Astrocyte of the hippocampus (primary cell): ENCODE measurements at regions not wholly inside any gene's neighbourhood (a gene's known extent, or its start where the extent isn't known, plus 50 kb on each side); places are given as distances from the start of the nearest gene placed in this dataset.
A peak's percentile ranks its signal among the peaks of the same experiment; 100 is the strongest.

Experiments used
- DNase-seq: peaks from one replicate; pipeline ENCODE4 v3.0.0; 2011; ENCODE audit warnings: low read depth, low spot score

DNA sequence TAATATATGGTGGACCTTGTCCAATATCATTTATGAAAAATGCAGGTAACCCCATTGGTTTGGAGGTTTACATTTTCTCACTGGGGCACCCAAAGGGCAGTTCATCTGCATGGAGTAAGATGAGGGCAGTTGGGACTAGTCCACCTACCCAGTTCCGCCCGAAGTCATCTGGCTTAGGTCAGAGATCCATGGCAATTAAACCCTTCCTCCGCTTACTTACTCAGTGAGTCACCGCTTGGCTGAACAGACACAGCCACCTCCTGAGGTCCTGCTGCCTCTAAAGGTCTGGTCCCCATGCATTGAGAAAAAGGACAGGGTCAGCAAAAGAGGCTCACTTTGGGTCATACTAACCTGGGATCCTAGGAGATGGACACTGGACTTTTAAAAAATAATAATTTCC, 102.9 kb upstream of the PRL start:
- peak; percentile 37 for DNase-seq

DNA sequence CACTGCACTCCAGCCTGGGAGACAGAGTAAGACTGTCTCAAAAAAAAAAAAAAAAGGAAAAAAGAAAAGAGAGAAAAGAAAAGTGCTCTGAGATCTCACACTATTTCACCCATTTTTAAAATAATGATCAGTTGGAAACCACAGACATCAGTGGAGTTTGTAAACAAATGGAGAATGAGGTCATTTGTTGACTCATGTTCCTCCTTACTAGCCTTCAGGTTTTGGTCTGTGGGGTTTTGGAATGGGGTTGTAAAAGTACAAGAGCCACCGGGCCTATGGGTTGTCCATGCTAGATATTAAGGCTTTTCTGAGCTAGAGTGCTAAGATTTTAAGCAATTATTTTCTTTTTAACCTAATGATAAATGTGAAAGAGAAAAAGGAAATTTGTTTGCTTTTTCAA, 104.4 kb upstream of the PRL start:
- peak; percentile 16 for DNase-seq

DNA sequence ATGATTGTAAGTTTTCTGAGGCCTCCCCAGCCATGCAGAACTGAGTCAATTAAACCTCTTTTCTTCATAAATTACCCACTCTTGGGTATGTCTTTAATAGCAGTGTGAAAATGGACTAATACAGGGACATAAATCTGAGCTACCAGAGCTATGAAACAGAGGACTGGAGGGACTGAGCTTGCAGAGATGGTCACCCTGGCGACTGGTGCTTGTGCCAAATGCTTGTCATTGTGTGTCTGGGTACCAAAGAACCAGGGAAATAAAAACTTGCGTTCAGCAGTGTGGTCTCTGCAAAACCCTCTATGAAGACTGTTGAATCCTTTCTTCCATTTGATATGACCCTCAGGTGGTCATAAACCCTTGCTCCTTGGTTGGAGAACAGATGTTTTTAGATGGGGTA, 105.1 kb upstream of the PRL start:
- no peak for DNase-seq

GRCh38 chr6:22409486-22409885, 112.7 kb upstream of the PRL start:
- no peak for DNase-seq

GRCh38 chr6:22411376-22412105, 114.7 kb upstream of the PRL start:
- DNase-seq = no peak

GRCh38 chr6:22412994-22413393, 116.2 kb upstream of the PRL start:
- DNase-seq = no peak

GRCh38 chr6:22413681-22414311, 117.0 kb upstream of the PRL start:
- DNase-seq = peak; percentile 16

DNA sequence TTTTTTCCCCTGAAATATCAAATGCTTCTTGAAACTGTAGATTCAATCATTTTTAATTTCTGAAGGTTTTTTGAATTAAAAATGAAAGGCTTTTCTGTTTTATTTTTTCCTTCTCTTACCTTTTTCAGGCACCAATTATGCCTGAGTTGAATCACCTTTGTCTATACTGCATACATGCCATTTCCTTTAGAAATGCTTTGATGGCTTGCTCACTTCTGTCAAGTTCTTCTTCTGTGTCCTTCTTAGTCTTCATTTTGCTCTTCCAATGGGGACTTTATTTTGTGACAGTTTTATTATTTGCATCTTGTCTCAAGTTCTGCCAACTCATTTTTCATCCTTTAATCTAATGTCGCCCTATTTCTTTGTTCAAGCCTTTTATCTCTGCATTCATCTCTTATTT, 121.9 kb upstream of the PRL start:
- no peak for DNase-seq

GRCh38 chr6:22421198-22421597, 124.4 kb upstream of the PRL start:
- DNase-seq = no peak

GRCh38 chr6:22424196-22424595, 127.4 kb upstream of the PRL start:
- DNase-seq = no peak

DNA sequence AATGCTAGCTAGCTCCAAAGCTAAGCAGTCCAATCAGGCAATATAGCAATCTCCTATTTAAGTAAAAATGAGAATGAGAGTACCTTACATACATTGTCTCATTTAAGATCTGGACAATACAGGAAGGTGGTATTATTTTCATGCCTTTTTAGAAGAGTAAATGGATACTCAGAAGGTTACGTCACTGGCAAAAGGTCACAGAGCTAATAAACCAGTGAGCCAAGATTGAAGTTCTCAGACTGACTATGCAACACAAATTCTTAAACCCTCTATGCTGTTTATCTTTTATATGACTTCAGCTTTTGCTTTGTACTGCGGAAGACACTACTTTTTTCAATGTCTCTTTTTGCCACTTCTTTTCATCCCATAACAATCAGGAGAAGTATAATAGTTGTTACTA, 135.2 kb upstream of the PRL start:
- no peak for DNase-seq

- DNase-seq = no peak
Measured at GRCh38 chr6:22433745-22434144, 135.6 kb upstream of the HDGFL1 start.

DNA sequence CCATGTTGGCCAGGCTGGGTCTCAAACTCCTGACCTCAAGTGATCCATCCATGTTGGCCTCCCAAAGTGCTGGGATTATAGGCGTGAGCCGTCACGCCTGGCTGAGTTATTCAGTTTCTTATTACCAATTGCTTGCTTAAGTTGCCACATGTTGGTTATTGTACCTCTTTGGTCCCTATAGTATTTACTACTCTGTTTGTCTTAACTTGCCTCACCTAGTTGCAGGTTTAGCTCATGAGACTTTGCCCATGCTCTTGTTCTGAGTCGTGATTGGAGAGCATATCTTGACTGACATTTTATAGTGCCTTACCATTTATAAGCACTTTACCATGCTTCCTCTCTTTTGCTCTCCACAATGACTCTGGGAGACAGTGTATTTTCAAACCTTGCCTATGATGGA, 134.2 kb upstream of the HDGFL1 start:
- no peak for DNase-seq

- no peak for DNase-seq
Measured at GRCh38 chr6:22436134-22436533, 133.2 kb upstream of the HDGFL1 start.

DNA sequence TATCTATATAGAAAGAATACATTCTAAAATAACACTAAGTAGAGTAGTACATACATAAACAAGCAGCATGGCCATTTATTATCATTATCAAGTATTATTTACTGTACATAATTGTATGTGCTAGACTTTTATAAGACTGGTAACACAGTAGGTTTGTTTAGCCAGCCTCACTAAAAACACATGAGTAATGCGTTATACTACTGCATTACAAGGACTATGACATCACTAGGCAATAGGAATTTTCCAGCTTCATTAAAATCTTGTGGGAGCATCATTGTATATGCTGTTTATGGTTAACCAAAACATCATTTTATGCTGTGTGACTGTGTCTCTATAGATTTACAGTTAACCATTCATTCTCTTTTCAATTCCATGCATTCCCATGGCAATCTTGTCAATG, 131.7 kb upstream of the HDGFL1 start:
- no peak for DNase-seq

DNA sequence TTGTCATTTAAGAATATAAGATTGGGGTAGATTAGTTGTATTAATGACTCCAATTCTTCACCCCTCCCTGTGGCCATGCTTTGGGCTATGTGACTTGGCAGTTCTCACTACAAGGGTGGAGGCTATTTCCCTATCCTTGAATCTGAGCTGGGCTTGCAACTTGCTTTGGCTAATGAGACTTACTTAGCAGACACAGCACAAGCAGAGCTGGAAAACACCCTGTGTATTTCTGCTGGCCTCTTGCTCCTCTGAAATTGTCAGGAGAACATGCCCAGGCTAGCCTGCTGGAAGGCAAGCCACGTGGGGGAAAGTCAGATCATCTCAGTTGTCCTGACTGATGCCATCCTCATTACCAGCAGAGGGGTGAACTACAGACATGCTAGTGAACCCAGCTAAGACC, 126.5 kb upstream of the HDGFL1 start:
- no peak for DNase-seq

- DNase-seq = peak; percentile 68
Measured at GRCh38 chr6:22444330-22444729, 125.0 kb upstream of the HDGFL1 start.

DNA sequence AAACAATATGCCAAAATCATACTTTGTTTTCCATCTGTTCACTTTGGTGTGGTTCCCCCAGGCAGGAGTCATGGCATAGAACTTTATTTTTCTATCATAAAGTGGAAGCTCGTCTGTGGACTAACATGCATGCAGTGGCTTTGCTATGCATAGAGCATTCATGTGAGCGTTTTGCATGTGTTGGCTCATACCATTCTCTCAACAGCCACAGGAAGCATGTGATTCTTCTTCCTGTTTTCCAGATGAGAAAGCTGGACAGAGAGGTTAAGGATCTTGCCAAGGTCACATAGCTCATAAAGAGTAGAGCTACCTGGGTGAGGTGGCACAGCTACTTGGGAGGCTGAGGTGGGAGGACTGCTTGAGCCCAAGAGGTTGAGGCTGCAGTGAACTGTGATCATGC, 123.4 kb upstream of the HDGFL1 start:
- no peak for DNase-seq

- DNase-seq = no peak
Measured at GRCh38 chr6:22447249-22448196, 121.8 kb upstream of the HDGFL1 start.

GRCh38 chr6:22448291-22448711, 121.1 kb upstream of the HDGFL1 start:
- peak; percentile 92 for DNase-seq

GRCh38 chr6:22451962-22452361, 117.4 kb upstream of the HDGFL1 start:
- DNase-seq = peak; percentile 86

GRCh38 chr6:22455378-22455777, 114.0 kb upstream of the HDGFL1 start:
- DNase-seq = no peak
